GM12878 (cell line): ENCODE measurements at regions not wholly inside any gene's neighbourhood (a gene's known extent, or its start where the extent isn't known, plus 50 kb on each side); places are given as distances from the start of the nearest gene placed in this dataset.

ENCODE experiments used
- EZH2 ChIP-seq: IDR thresholded peaks from 2 replicates; pipeline ENCODE4 v1.6.1; 2012; ENCODE audit warnings: low read depth, mild to moderate bottlenecking, control low read depth, inconsistent platforms, low read length, borderline replicate concordance; ENCODE audit not compliant: control insufficient read depth
- KDM1A ChIP-seq: fragments of 200-600 bp; sonication (generic); IDR thresholded peaks from 2 replicates; pipeline ENCODE4 v1.6.1; 2016; ENCODE audit warnings: borderline replicate concordance
- SIX5 ChIP-seq: IDR thresholded peaks from 2 replicates; pipeline ENCODE4 v1.6.1; 2011; ENCODE audit warnings: mild to moderate bottlenecking, low read depth, low read length, moderate library complexity; ENCODE audit not compliant: severe bottlenecking

- no peak for TF ChIP-seq SIX5
- no peak for TF ChIP-seq KDM1A
- no peak for TF ChIP-seq EZH2
Observed at GRCh38 chr22:22730655-22731373, 86.4 kb downstream of the GGTLC2 start.
